ENCODE measurements at regions not wholly inside any gene's neighbourhood (a gene's known extent, or its start where the extent isn't known, plus 50 kb on each side); places are given as distances from the start of the nearest gene placed in this dataset.

- DNase-seq (ENCODE audit: low spot score): no peak
Observed at GRCh38 chr13:33752094-33752493, 65.9 kb upstream of the RFC3 start.

- no peak for DNase-seq (ENCODE audit: low spot score)
Observed at GRCh38 chr13:33752597-33752996, 65.4 kb upstream of the RFC3 start.

GRCh38 chr13:33756929-33757328 is 61.0 kb upstream of the RFC3 start:
- DNase-seq (ENCODE audit: low spot score): no peak

- DNase-seq (ENCODE audit: low spot score): no peak
Observed at GRCh38 chr13:33757713-33758112, 60.2 kb upstream of the RFC3 start.

GRCh38 chr13:33758113-33758512 is 59.8 kb upstream of the RFC3 start:
- no peak for DNase-seq (ENCODE audit: low spot score)

- no peak for DNase-seq (ENCODE audit: low spot score)
Observed at GRCh38 chr13:33761740-33762139, 56.2 kb upstream of the RFC3 start.

GRCh38 chr13:33763021-33763420 is 54.9 kb upstream of the RFC3 start:
- no peak for DNase-seq (ENCODE audit: low spot score)

GRCh38 chr13:33764716-33765115 is 53.2 kb upstream of the RFC3 start:
- no peak for DNase-seq (ENCODE audit: low spot score)

- no peak for DNase-seq (ENCODE audit: low spot score)
Observed at GRCh38 chr13:33766329-33767123, 51.4 kb upstream of the RFC3 start.

- DNase-seq (ENCODE audit: low spot score): no peak
Observed at GRCh38 chr13:33767140-33767539, 50.8 kb upstream of the RFC3 start.
